ENCODE measurements at regions not wholly inside any gene's neighbourhood (a gene's known extent, or its start where the extent isn't known, plus 50 kb on each side); places are given as distances from the start of the nearest gene placed in this dataset.

GRCh38 chr7:22936246-22936645 is 77.7 kb downstream of the HYCC1 start:
- TF ChIP-seq CTCF (IDR thresholded peaks at IDR 0.05; ENCODE audit: extremely low read depth in 1 of 2, insufficient read depth in 1 of 2, low read depth in 1 of 2, low read length in 2 of 2), result no peak
- TF ChIP-seq POLR2A (IDR thresholded peaks at IDR 0.05; ENCODE audit: low read depth, low read length), result no peak
- no peak for TF ChIP-seq JUN (IDR thresholded peaks at IDR 0.05; ENCODE audit: borderline replicate concordance, insufficient read depth, insufficient read length, low read depth)
